HFF-Myc (cell line): ENCODE measurements at regions not wholly inside any gene's neighbourhood (a gene's known extent, or its start where the extent isn't known, plus 50 kb on each side); places are given as distances from the start of the nearest gene placed in this dataset.

Experiments
- DNase-seq: peaks from one replicate; pipeline ENCODE4 v3.0.0-alpha.2; 2011; ENCODE audit warnings: low read depth; ENCODE audit errors: extremely low read depth
- H3K4me3 ChIP-seq: replicated peaks from 2 replicates; pipeline ENCODE4 v1.5.1; 2011; ENCODE audit warnings: low read depth, mild to moderate bottlenecking, control low read depth, low read length
- CTCF ChIP-seq: IDR thresholded peaks from 2 replicates; pipeline ENCODE4 v1.5.1; 2012; ENCODE audit warnings: mild to moderate bottlenecking, low read depth, low read length, control low read depth; ENCODE audit errors: missing control alignments

GRCh38 chr4:1579901-1580691 lies 104.0 kb downstream of the FAM53A start:
- no peak for DNase-seq
- peak overlapping the region; percentile 27 for H3K4me3 ChIP-seq

GRCh38 chr4:1579001-1579900 lies 104.9 kb downstream of the FAM53A start:
- no peak for DNase-seq
- TF ChIP-seq CTCF: peak; percentile 28
- H3K4me3 ChIP-seq: peak overlapping the region; percentile 27

More at GRCh38 chr4:1579901-1580691, 104.0 kb downstream of the FAM53A start:
- TF ChIP-seq CTCF: no peak

- H3K4me3 ChIP-seq: no peak overlapping the region
- no peak for TF ChIP-seq CTCF
- DNase-seq: no peak
These were observed 105.8 kb downstream of the FAM53A start for GRCh38 chr4:1578251-1578773.

GRCh38 chr4:1577822-1578217 lies 106.3 kb downstream of the FAM53A start:
- no peak for TF ChIP-seq CTCF
- no peak for DNase-seq
- no peak overlapping the region for H3K4me3 ChIP-seq

GRCh38 chr4:1576961-1577821 lies 106.9 kb downstream of the FAM53A start:
- no peak for DNase-seq
- no peak for TF ChIP-seq CTCF
- H3K4me3 ChIP-seq: no peak overlapping the region
